ENCODE measurements at regions not wholly inside any gene's neighbourhood (a gene's known extent, or its start where the extent isn't known, plus 50 kb on each side); places are given as distances from the start of the nearest gene placed in this dataset.

- in situ Hi-C loops (cut with HindIII; ENCODE audit: low sequenced_read_pairs) = no loop called here
- H3K4me3 ChIP-seq (ENCODE audit: low read depth, low read length) = no peak overlapping the region
- no peak for TF ChIP-seq CTCF (IDR thresholded peaks at IDR 0.05; ENCODE audit: low read depth, low read length)
- DNase-seq (ENCODE audit: low read depth, low spot score) = no peak
Measured at GRCh38 chr10:44014644-44015250, 366.1 kb upstream of the ZNF32 start.

GRCh38 chr10:44013981-44014380 lies 365.3 kb upstream of the ZNF32 start:
- no peak for TF ChIP-seq CTCF (IDR thresholded peaks at IDR 0.05; ENCODE audit: low read depth, low read length)
- no peak for DNase-seq (ENCODE audit: low read depth, low spot score)
- no peak overlapping the region for H3K4me3 ChIP-seq (ENCODE audit: low read depth, low read length)
- in situ Hi-C loops (cut with HindIII; ENCODE audit: low sequenced_read_pairs) = no loop called here

- TF ChIP-seq CTCF (IDR thresholded peaks at IDR 0.05; ENCODE audit: low read depth, low read length) = no peak
- in situ Hi-C loops (cut with HindIII; ENCODE audit: low sequenced_read_pairs) = no loop called here
- DNase-seq (ENCODE audit: low read depth, low spot score) = no peak
- no peak overlapping the region for H3K4me3 ChIP-seq (ENCODE audit: low read depth, low read length)
Measured at GRCh38 chr10:44012921-44013320, 364.2 kb upstream of the ZNF32 start.

- no peak for TF ChIP-seq CTCF (IDR thresholded peaks at IDR 0.05; ENCODE audit: low read depth, low read length)
- no peak for DNase-seq (ENCODE audit: low read depth, low spot score)
- H3K4me3 ChIP-seq (ENCODE audit: low read depth, low read length) = no peak overlapping the region
- in situ Hi-C loops (cut with HindIII; ENCODE audit: low sequenced_read_pairs) = no loop called here
Measured at GRCh38 chr10:44011603-44011981, 362.9 kb upstream of the ZNF32 start.

GRCh38 chr10:44010873-44011602 lies 362.4 kb upstream of the ZNF32 start:
- H3K4me3 ChIP-seq (ENCODE audit: low read depth, low read length) = no peak overlapping the region
- TF ChIP-seq CTCF (IDR thresholded peaks at IDR 0.05; ENCODE audit: low read depth, low read length) = no peak
- DNase-seq (ENCODE audit: low read depth, low spot score) = no peak
- in situ Hi-C loops (cut with HindIII; ENCODE audit: low sequenced_read_pairs) = no loop called here

GRCh38 chr10:44009891-44010632 lies 361.4 kb upstream of the ZNF32 start:
- H3K4me3 ChIP-seq (ENCODE audit: low read depth, low read length) = no peak overlapping the region
- TF ChIP-seq CTCF (IDR thresholded peaks at IDR 0.05; ENCODE audit: low read depth, low read length) = no peak
- in situ Hi-C loops (cut with HindIII; ENCODE audit: low sequenced_read_pairs) = no loop called here
- no peak for DNase-seq (ENCODE audit: low read depth, low spot score)
